SK-N-SH (cell line): ENCODE measurements at regions not wholly inside any gene's neighbourhood (a gene's known extent, or its start where the extent isn't known, plus 50 kb on each side); places are given as distances from the start of the nearest gene placed in this dataset.

ENCODE experiments used
- CTCF ChIA-PET: fragments of 300-600, 350-600 bp; formaldehyde crosslinking; extraction: SDS; loops from one replicate; lab custom pipeline; 2021; lab: Yijun Ruan, JAX
- POLR2A ChIA-PET: fragments of 350-600 bp; sonication (Branson Sonifier 250); formaldehyde crosslinking; extraction: SDS; loops from one replicate; lab custom pipeline; 2020; ENCODE audit warnings: antibody characterized with exemption, inconsistent platforms; lab: Yijun Ruan, JAX
- DNase-seq: peaks from one replicate; pipeline ENCODE4 v3.0.0; 2012
- H2AFZ ChIP-seq: fragments of 200-600 bp; sonication (generic); 2 replicates; pipeline ENCODE4 v1.8.1; 2016; ENCODE audit warnings: antibody characterized with exemption, mild to moderate bottlenecking, low read depth
- H3F3A ChIP-seq: fragments of 200-600 bp; sonication (generic); replicated peaks from 2 replicates; pipeline ENCODE3; 2016; ENCODE audit warnings: antibody characterized with exemption, mild to moderate bottlenecking; ENCODE audit not compliant: insufficient read depth
- H3K27ac ChIP-seq, 2 experiments: fragments of 200-500 bp in 1 of 2; fragments of 200-600 bp in 1 of 2; sonication (Bioruptor generic) in 1 of 2; sonication (generic), shearing (Covaris generic) in 1 of 2; 2 replicates each; pipeline versions ENCODE4 v1.5.1 to v1.6.1; 2014 to 2016; ENCODE audit warnings: low read depth in 2 of 2, inconsistent platforms in 1 of 2, low read length in 1 of 2, mild to moderate bottlenecking in 1 of 2, mixed read lengths in 1 of 2
- H3K27me3 ChIP-seq: fragments of 200-600 bp; sonication (generic), shearing (Covaris generic); 2 replicates; pipeline ENCODE4 v1.6.1; 2016; ENCODE audit warnings: mixed run types; ENCODE audit not compliant: insufficient read depth
- H3K36me3 ChIP-seq, 2 experiments: fragments of 200-500 bp in 1 of 2; fragments of 200-600 bp in 1 of 2; sonication (Bioruptor generic) in 1 of 2; sonication (generic) in 1 of 2; replicated peaks in 1 of 2; 2 replicates each; pipeline versions ENCODE3 to v1.5.1; 2014 to 2016; ENCODE audit warnings: low read length in 1 of 2, mild to moderate bottlenecking in 1 of 2; ENCODE audit not compliant: insufficient read depth in 2 of 2, control insufficient read depth in 1 of 2
- H3K4me1 ChIP-seq, 2 experiments: fragments of 200-500 bp in 1 of 2; fragments of 200-600 bp in 1 of 2; sonication (Bioruptor generic) in 1 of 2; sonication (generic), shearing (Covaris generic) in 1 of 2; 2 replicates each; pipeline versions ENCODE4 v1.5.1 to v1.6.1; 2014 to 2016; ENCODE audit warnings: low read depth in 1 of 2, low read length in 1 of 2, mixed run types in 1 of 2; ENCODE audit not compliant: insufficient read depth in 2 of 2, control insufficient read depth in 1 of 2
- H3K4me2 ChIP-seq: fragments of 200-600 bp; sonication (generic), shearing (Covaris generic); 2 replicates; pipeline ENCODE4 v1.6.1; 2017; ENCODE audit warnings: mixed run types
- H3K4me3 ChIP-seq, 2 experiments: fragments of 200-500 bp in 1 of 2; fragments of 200-600 bp in 1 of 2; sonication (Bioruptor generic) in 1 of 2; sonication (generic), shearing (Covaris generic) in 1 of 2; 2 replicates each; pipeline versions ENCODE4 v1.5.1 to v1.8.1; 2014 to 2016; ENCODE audit warnings: low read depth in 2 of 2, inconsistent platforms in 1 of 2, low read length in 1 of 2, mild to moderate bottlenecking in 1 of 2, mixed read lengths in 1 of 2, moderate library complexity in 1 of 2
- H3K79me2 ChIP-seq: fragments of 200-600 bp; sonication (generic); 2 replicates; pipeline ENCODE4 v1.8.1; 2017; ENCODE audit warnings: mild to moderate bottlenecking; ENCODE audit not compliant: insufficient read depth
- H3K9ac ChIP-seq: fragments of 200-600 bp; sonication (generic); 2 replicates; pipeline ENCODE4 v1.6.1; 2017; ENCODE audit warnings: mixed run types
- H3K9me2 ChIP-seq: fragments of 200-600 bp; sonication (generic); 2 replicates; pipeline ENCODE4 v1.6.1; 2017; ENCODE audit warnings: mixed run types
- H3K9me3 ChIP-seq: fragments of 200-600 bp; sonication (generic); 2 replicates; pipeline ENCODE4 v1.6.1; 2017; ENCODE audit warnings: mixed run types, mild to moderate bottlenecking, moderate library complexity
- H4K20me1 ChIP-seq: fragments of 200-600 bp; sonication (generic); 2 replicates; pipeline ENCODE4 v1.6.1; 2017; ENCODE audit warnings: mild to moderate bottlenecking, mixed run types; ENCODE audit not compliant: insufficient read depth
- CHD2 ChIP-seq: fragments of 150-350 bp; IDR thresholded peaks from 2 replicates; pipeline ENCODE4 v1.6.1; 2018; ENCODE audit warnings: low read length; ENCODE audit not compliant: partially characterized antibody
- FOSL2 ChIP-seq: IDR thresholded peaks from 2 replicates; pipeline ENCODE4 v1.4.0; 2012; ENCODE audit warnings: low read depth, mild to moderate bottlenecking, moderate library complexity, borderline replicate concordance
- FOXJ3 ChIP-seq: sonication (generic); formaldehyde crosslinking; IDR thresholded peaks from 2 replicates; pipeline ENCODE4 v1.5.1; 2020; ENCODE audit warnings: mild to moderate bottlenecking, missing genetic modification reagents
- GABPA ChIP-seq: IDR thresholded peaks from 2 replicates; pipeline ENCODE4 v1.4.0; 2012; ENCODE audit warnings: low read depth, mild to moderate bottlenecking
- GATA2 ChIP-seq: sonication (generic); formaldehyde crosslinking; IDR thresholded peaks from 2 replicates; pipeline ENCODE4 v1.5.0; 2020; ENCODE audit warnings: mild to moderate bottlenecking, missing genetic modification reagents
- IRF3 ChIP-seq: fragments of 150-350 bp; IDR thresholded peaks from 2 replicates; pipeline ENCODE4 v1.6.1; 2016; ENCODE audit warnings: mild to moderate bottlenecking, low read depth, low read length
- NFIC ChIP-seq: IDR thresholded peaks from 2 replicates; pipeline ENCODE4 v1.4.0; 2012; ENCODE audit warnings: borderline replicate concordance
- PBX3 ChIP-seq: IDR thresholded peaks from 2 replicates; pipeline ENCODE4; 2012
- POLR2AphosphoS5 ChIP-seq: IDR thresholded peaks from 2 replicates; pipeline ENCODE4 v1.6.1; 2012; ENCODE audit warnings: low read depth, low read length
- RAD21 ChIP-seq: IDR thresholded peaks from 2 replicates; pipeline ENCODE4 v1.6.1; 2012; ENCODE audit warnings: mild to moderate bottlenecking, low read length
- REST ChIP-seq: IDR thresholded peaks from 2 replicates; pipeline ENCODE4 v1.6.1; 2012; ENCODE audit warnings: mild to moderate bottlenecking, low read depth, low read length, moderate library complexity
- RXRA ChIP-seq: IDR thresholded peaks from 2 replicates; pipeline ENCODE4 v1.4.0; 2012; ENCODE audit warnings: low read depth, mild to moderate bottlenecking, borderline replicate concordance
- TAF1 ChIP-seq: IDR thresholded peaks from 2 replicates; pipeline ENCODE4 v1.6.1; 2012; ENCODE audit warnings: low read depth, mild to moderate bottlenecking, low read length, moderate library complexity, borderline replicate concordance
- TCF12 ChIP-seq: IDR thresholded peaks from 2 replicates; pipeline ENCODE4 v1.4.0; 2012
- TEAD4 ChIP-seq: IDR thresholded peaks from 2 replicates; pipeline ENCODE4 v1.4.0; 2012; ENCODE audit warnings: mild to moderate bottlenecking, borderline replicate concordance; ENCODE audit not compliant: insufficient read depth
- USF1 ChIP-seq: IDR thresholded peaks from 2 replicates; pipeline ENCODE4 v1.4.0; 2012; ENCODE audit warnings: low read depth, borderline replicate concordance
- YY1 ChIP-seq: IDR thresholded peaks from 2 replicates; pipeline ENCODE4 v1.4.0; 2012; ENCODE audit warnings: low read depth, mild to moderate bottlenecking
- WGBS: methylation state at CpG from one replicate; pipeline ENCODE4 v1.1.6; 2017; ENCODE audit warnings: low lambda C conversion rate; 5-methylcytosine and 5-hydroxymethylcytosine counted together

- Histone ChIP-seq H3F3A (peaks cover 21% of the 10 kb centered on the region), H3K79me2 (no peaks in the 10 kb centered on the region), H3K9me3 (no peaks in the 10 kb centered on the region), H2AFZ (no peak overlapping the region), H3K4me3 (no peak overlapping the region), H3K27ac (no peak overlapping the region), H3K27me3 (no peaks in the 10 kb centered on the region), H3K9me2 (no peaks in the 10 kb centered on the region), H3K4me1 (peaks cover 30 to 37% of the 10 kb centered on the region in 2 experiments), H3K4me2 (no peak overlapping the region), H4K20me1 (no peaks in the 10 kb centered on the region), H3K36me3 (no peaks in the 10 kb centered on the region), H3K9ac (no peak overlapping the region)
- no peak for DNase-seq
- ChIA-PET CTCF (interaction anchor here (0.9 kb wide), 1 partner anchor 94 kb away, joined by 3 read pairs; no protein-coding TSS in a partner anchor), POLR2A (no interaction called here)
- TF ChIP-seq TCF12: no peak
- TF ChIP-seq NFIC: no peak
- no peak for TF ChIP-seq GATA2
- TF ChIP-seq PBX3: no peak
- no peak for TF ChIP-seq TAF1
- no peak for TF ChIP-seq YY1
- no peak for TF ChIP-seq REST
- no peak for TF ChIP-seq TEAD4
- no peak for TF ChIP-seq RAD21
- no peak for TF ChIP-seq FOSL2
- no peak for TF ChIP-seq POLR2AphosphoS5
- no peak for TF ChIP-seq CHD2
- no peak for TF ChIP-seq RXRA
- TF ChIP-seq FOXJ3 (CRISPR knock-in tag): no peak
- no peak for TF ChIP-seq IRF3
- TF ChIP-seq GABPA: no peak
- TF ChIP-seq USF1: no peak
- 98% methylated on average over 4 of the region's 4 CpGs for WGBS
These were observed 305.5 kb downstream of the SOX9 start for GRCh38 chr17:72426321-72426720.
